DND-41 (cell line): ENCODE measurements at regions not wholly inside any gene's neighbourhood (a gene's known extent, or its start where the extent isn't known, plus 50 kb on each side); places are given as distances from the start of the nearest gene placed in this dataset.

Experiments
- ATAC-seq: fragments of 200-7000 bp; cut with Tn5 transposase; 3 replicates; pipeline ENCODE4 v1.9.1; 2021; ENCODE audit warnings: low read depth; ENCODE audit not compliant: insufficient read depth
- DNase-seq: peaks from one replicate; pipeline ENCODE4 v3.0.0-alpha.2; 2020
- H2AFZ ChIP-seq: 2 replicates; pipeline ENCODE4 v1.6.0; 2012; ENCODE audit warnings: low read depth, low read length
- H3K27ac ChIP-seq: 2 replicates; pipeline ENCODE4 v1.5.1; 2012; ENCODE audit warnings: low read length, inconsistent platforms
- H3K27me3 ChIP-seq: fragments of 200-600 bp; sonication (generic); 2 replicates; pipeline ENCODE4 v1.6.0; 2012; ENCODE audit warnings: low read length, mild to moderate bottlenecking, inconsistent platforms; ENCODE audit not compliant: insufficient read depth, poor library complexity
- H3K36me3 ChIP-seq: 2 replicates; pipeline ENCODE4 v1.5.1; 2012; ENCODE audit warnings: low read length, inconsistent platforms; ENCODE audit not compliant: insufficient read depth
- H3K4me1 ChIP-seq: 2 replicates; pipeline ENCODE4 v1.5.1; 2012; ENCODE audit warnings: mild to moderate bottlenecking, low read length; ENCODE audit not compliant: insufficient read depth
- H3K4me2 ChIP-seq: 2 replicates; pipeline ENCODE4 v1.6.0; 2012; ENCODE audit warnings: mild to moderate bottlenecking, moderate library complexity, low read length, inconsistent platforms; ENCODE audit not compliant: insufficient read depth
- H3K4me3 ChIP-seq, 2 experiments: fragments of 200-600 bp in 1 of 2; shearing (Covaris generic) in 1 of 2; 2 replicates each; pipeline ENCODE4 v1.5.1; 2012 to 2016; ENCODE audit warnings: inconsistent platforms in 2 of 2, low read length in 2 of 2, mild to moderate bottlenecking in 2 of 2, low read depth in 1 of 2, moderate library complexity in 1 of 2
- H3K79me2 ChIP-seq: 2 replicates; pipeline ENCODE4 v1.6.0; 2012; ENCODE audit warnings: low read length, inconsistent platforms; ENCODE audit not compliant: insufficient read depth
- H3K9ac ChIP-seq: 2 replicates; pipeline ENCODE4 v1.6.0; 2012; ENCODE audit warnings: low read depth, mild to moderate bottlenecking, inconsistent platforms, low read length, moderate library complexity
- H3K9me3 ChIP-seq: 2 replicates; pipeline ENCODE4 v1.5.1; 2012; ENCODE audit warnings: low read length, moderate library complexity, mild to moderate bottlenecking, inconsistent platforms; ENCODE audit not compliant: insufficient read depth, severe bottlenecking
- H4K20me1 ChIP-seq: 2 replicates; pipeline ENCODE4 v1.6.0; 2012; ENCODE audit warnings: low read length; ENCODE audit not compliant: insufficient read depth
- EZH2 ChIP-seq: IDR thresholded peaks from 3 replicates; pipeline ENCODE4 v1.6.1; 2012; ENCODE audit warnings: borderline replicate concordance, low read depth, mild to moderate bottlenecking, moderate library complexity, low read length, inconsistent platforms; ENCODE audit not compliant: severe bottlenecking
- TF ChIP-seq, protein P1 (sequence below): IDR thresholded peaks from 2 replicates; pipeline ENCODE4 v1.5.1; 2012; ENCODE audit warnings: borderline replicate concordance, low read length, moderate library complexity, mild to moderate bottlenecking; ENCODE audit not compliant: poor library complexity, severe bottlenecking; ENCODE audit errors: extremely low read depth

DNA sequence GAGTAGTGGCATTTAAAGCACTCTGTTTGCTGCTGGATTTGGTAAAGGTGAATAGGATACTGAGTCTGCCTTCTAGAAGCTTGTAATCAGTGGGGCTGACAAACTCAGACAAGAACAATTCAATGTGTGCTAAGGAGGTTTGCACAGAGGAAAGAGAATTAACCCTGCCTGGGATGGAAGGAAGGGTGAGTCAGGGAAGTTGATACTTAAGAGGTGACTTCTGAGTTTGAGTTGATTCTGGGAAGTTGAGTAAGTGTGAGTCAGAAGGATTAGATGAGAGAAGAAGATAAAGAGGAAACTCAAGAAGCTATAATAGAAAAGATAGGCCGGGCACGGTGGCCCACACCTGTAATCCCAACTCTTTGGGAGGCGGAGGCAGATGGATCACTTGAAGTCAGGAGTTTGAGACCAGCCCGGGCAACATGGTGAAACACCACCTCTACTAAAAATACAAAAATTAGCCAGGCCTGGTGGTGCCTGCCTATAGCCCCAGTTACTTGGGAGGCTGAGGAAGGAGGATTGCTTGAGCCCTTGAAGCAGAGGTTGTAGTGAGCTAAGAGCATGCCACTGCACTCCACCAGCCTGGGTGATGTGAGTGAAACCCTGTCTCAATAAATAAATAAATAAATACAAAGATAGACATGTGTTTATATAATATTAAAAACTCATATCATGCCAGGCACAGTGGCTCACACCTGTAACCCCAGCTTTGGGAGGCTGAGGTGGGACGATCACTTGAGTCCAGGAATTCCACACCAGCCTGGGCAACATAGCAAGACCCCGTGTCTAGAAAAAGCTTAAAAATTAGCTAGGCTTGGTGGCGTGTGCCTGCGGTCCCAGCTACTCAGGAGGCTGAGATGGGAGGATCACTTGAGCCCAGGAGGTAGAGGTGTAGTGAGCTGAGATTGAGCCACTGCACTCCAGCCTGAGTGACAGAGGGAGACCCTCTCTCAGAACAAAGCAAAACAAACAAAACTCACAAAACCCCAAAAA, 126.8 kb upstream of the CPM start:
- Histone ChIP-seq H4K20me1 (no peaks in the 10 kb centered on the region), H3K9ac (no peak overlapping the region), H3K36me3 (no peaks in the 10 kb centered on the region), H3K27me3 (peaks cover 13% of the 10 kb centered on the region), H3K27ac (no peak overlapping the region), H2AFZ (no peak overlapping the region), H3K79me2 (no peaks in the 10 kb centered on the region), H3K9me3 (no peaks in the 10 kb centered on the region), H3K4me3 (no peak overlapping the region), H3K4me1 (no peaks in the 10 kb centered on the region), H3K4me2 (no peak overlapping the region)
- DNase-seq (no peak), ATAC-seq (no peak)
- no peak for TF ChIP-seq EZH2
- TF ChIP-seq, protein P1, sequence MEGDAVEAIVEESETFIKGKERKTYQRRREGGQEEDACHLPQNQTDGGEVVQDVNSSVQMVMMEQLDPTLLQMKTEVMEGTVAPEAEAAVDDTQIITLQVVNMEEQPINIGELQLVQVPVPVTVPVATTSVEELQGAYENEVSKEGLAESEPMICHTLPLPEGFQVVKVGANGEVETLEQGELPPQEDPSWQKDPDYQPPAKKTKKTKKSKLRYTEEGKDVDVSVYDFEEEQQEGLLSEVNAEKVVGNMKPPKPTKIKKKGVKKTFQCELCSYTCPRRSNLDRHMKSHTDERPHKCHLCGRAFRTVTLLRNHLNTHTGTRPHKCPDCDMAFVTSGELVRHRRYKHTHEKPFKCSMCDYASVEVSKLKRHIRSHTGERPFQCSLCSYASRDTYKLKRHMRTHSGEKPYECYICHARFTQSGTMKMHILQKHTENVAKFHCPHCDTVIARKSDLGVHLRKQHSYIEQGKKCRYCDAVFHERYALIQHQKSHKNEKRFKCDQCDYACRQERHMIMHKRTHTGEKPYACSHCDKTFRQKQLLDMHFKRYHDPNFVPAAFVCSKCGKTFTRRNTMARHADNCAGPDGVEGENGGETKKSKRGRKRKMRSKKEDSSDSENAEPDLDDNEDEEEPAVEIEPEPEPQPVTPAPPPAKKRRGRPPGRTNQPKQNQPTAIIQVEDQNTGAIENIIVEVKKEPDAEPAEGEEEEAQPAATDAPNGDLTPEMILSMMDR = no peak

DNA sequence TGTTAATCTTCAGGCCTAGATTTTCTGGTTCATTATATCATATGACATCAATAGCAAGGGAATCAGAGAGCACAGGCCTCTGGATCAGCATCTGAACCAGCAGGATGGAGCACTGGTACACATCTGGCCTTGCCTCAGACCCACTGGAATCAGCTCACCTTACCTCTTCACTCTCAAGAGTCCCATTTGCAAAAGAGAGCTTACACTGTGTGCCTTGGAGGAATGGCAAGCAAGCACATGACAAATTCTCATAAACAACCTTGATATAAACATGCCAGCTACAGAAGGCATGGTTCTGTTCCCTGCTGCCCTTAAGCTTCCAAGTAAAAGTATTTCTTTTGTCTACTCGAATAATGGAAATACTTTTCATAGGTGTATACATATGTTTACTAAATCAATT, 128.6 kb upstream of the CPM start:
- no peak overlapping the region for H3K4me3 ChIP-seq
- no peaks in the 10 kb centered on the region for H3K79me2 ChIP-seq
- no peak for DNase-seq
- TF ChIP-seq EZH2 = no peak
- TF ChIP-seq, protein P1 = no peak
- H3K27ac ChIP-seq = no peak overlapping the region
- no peaks in the 10 kb centered on the region for H4K20me1 ChIP-seq
- no peak for ATAC-seq
- H3K9me3 ChIP-seq = no peaks in the 10 kb centered on the region
- peaks cover 6% of the 10 kb centered on the region for H3K27me3 ChIP-seq
- no peaks in the 10 kb centered on the region for H3K36me3 ChIP-seq
- H3K9ac ChIP-seq = no peak overlapping the region
- H3K4me2 ChIP-seq = no peak overlapping the region
- H3K4me1 ChIP-seq = no peaks in the 10 kb centered on the region
- no peak overlapping the region for H2AFZ ChIP-seq

DNA sequence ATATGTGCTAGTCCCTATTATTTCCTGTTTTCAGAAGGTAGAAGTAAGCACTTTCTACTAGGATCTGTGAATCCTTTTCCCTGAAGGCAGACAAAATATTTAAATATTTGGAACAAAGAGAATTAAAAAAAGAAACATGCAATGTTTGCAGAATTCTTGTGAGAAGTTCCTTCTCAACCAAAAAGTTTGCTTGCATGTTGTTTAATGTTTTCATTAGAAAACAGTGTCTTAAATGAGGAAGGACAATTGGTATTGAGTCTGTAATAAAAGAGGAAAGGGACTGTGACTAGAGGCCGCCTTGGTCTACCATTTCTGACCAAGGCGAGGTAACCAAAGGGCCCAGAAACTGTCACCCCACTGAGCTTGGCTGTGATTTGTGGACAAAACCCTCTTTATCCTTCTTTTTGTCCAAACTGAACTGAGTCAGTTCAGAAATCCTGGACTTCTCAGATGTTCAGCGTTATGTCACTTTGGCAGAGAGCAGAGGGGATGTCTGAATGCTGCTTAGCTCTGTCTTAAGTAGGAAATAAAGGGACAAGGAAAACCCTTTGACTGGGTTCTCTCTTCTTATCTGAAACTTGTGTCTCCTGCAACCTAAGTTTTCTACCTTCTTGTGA, 129.8 kb upstream of the CPM start:
- Histone ChIP-seq H4K20me1 (no peaks in the 10 kb centered on the region), H3K4me3 (no peak overlapping the region), H3K27ac (no peak overlapping the region), H3K4me1 (no peaks in the 10 kb centered on the region), H3K36me3 (no peaks in the 10 kb centered on the region), H3K9ac (no peak overlapping the region), H2AFZ (no peak overlapping the region), H3K27me3 (peaks cover 3% of the 10 kb centered on the region), H3K79me2 (no peaks in the 10 kb centered on the region), H3K4me2 (no peak overlapping the region), H3K9me3 (no peaks in the 10 kb centered on the region)
- no peak for TF ChIP-seq EZH2
- TF ChIP-seq, protein P1 = no peak
- ATAC-seq (no peak), DNase-seq (no peak)
